WI38 (cell line): ENCODE measurements at regions not wholly inside any gene's neighbourhood (a gene's known extent, or its start where the extent isn't known, plus 50 kb on each side); places are given as distances from the start of the nearest gene placed in this dataset.

Experiments used
- H3K4me3 ChIP-seq: 2 replicates; pipeline ENCODE4 v1.5.1; 2011; ENCODE audit warnings: low read depth, mild to moderate bottlenecking, control low read depth, low read length
- TF ChIP-seq, protein P1 (sequence below): IDR thresholded peaks from 2 replicates; pipeline ENCODE4 v1.5.1; 2012; ENCODE audit warnings: low read depth, mild to moderate bottlenecking, control low read depth, low read length

DNA sequence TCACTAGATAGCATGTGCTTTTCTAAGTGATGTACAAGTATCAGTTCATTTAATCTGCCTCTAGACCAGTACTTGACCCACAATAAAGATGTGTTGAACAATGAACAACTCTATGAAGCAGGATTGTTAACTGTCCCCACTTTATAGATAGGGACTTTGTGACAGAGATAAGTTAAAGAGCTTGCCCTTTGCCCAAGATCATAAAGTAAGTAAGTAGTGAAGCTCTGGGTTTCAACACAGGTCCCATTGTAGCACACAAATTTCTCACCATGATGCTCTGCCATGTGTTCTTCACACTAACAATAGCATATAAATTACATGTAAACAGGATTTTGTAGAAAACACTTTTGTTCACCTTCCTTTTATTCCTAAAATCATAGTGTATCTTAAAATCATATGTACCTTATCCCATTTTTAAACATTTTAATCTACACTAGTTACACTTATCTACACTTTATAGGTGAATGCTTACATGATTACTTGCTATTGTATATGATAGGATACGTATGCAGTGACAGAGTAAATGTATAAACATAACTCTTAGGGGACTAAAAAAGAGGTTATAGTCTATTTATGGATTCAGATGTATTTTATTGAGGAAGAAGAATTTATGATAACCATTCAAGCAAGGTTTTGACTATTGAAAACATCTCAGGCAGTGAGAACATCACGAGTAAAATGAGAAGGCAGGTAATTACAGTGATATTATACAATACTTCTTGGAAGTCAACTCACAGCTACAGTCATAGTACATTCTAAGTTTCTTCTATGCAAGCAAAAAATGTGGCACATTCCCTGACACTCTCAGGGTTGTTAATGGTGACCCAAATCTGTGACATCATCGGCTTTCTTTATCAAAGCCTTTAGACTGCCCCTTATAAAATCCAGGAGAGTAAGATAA, 2275.1 kb downstream of the PCDH7 start:
- TF ChIP-seq, protein P1, sequence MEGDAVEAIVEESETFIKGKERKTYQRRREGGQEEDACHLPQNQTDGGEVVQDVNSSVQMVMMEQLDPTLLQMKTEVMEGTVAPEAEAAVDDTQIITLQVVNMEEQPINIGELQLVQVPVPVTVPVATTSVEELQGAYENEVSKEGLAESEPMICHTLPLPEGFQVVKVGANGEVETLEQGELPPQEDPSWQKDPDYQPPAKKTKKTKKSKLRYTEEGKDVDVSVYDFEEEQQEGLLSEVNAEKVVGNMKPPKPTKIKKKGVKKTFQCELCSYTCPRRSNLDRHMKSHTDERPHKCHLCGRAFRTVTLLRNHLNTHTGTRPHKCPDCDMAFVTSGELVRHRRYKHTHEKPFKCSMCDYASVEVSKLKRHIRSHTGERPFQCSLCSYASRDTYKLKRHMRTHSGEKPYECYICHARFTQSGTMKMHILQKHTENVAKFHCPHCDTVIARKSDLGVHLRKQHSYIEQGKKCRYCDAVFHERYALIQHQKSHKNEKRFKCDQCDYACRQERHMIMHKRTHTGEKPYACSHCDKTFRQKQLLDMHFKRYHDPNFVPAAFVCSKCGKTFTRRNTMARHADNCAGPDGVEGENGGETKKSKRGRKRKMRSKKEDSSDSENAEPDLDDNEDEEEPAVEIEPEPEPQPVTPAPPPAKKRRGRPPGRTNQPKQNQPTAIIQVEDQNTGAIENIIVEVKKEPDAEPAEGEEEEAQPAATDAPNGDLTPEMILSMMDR = no peak
- no peak overlapping the region for H3K4me3 ChIP-seq

DNA sequence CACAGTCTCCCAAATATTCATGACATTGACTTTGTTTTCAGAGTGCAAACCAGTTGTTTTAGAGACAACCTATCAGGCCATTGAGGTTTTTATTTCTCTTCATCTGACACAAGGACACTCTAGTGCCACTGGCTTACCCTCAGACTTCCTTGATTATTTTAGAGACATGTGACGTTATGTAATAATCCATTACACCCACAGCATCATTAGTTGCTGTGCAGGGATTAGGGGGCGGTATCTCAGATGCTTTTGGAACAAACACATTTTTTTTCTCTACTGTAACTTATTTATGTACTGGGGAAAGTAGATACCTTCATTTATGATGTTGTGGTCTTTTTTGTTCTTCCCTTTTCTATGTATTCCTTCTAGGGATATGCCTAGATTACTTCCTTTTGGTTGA, 2293.1 kb downstream of the PCDH7 start:
- no peak overlapping the region for H3K4me3 ChIP-seq
- TF ChIP-seq, protein P1 = no peak

DNA sequence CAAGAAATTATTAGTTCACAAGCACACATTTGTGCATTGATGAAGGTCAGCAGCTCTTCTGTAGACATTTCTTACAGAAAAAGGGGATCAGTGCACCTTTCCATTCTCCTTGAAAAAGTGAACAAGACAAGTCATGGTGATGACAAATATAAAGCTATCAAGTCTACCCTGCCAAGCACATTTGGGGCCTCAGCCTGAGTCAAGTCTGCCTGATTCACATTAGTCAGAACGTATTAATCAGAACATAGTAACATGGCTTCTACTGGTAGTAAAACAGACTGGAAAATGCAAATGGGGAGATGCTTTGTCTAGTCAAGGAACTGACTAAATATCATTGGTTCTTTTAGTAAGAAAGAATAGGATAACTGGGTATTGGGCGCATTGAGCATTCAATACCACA, 2305.1 kb downstream of the PCDH7 start:
- H3K4me3 ChIP-seq = no peak overlapping the region
- TF ChIP-seq, protein P1 = no peak

DNA sequence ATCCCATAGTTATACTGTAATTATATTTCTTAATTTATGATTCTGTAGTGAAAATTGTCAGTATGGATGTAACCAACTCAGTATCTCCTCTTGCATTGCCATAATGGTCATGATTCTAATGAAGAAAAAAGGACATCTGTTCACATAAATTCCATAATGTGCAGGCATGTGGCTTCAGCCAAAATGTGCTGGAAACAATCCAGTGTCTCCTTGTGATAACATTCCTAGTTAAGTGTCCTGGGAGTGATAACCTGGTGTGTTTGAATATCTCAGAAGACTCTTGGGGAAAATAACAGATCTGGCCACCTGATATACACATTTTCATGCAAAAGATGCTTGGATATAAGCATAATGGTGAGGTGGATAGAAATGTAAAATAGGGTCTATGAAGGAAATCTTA, 2309.8 kb downstream of the PCDH7 start:
- no peak overlapping the region for H3K4me3 ChIP-seq
- TF ChIP-seq, protein P1 = no peak

DNA sequence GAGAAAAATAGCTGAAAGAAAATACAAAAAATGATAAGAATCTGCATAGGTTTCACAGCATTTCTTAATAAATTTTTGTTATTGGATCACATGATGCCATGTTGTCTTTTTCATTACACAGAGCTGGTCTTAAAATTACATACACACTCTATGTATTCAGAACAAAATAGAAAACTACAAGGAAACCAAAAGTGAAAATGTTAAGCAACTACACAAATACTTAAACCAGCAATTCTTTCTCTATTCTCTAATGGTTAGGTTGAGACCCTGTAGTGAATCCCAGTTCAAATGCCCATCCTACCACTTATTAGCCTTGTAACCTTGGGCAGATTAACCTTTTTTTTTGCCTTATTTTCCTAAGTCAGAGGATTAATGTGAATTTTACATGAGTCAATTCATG, 2311.2 kb downstream of the PCDH7 start:
- H3K4me3 ChIP-seq = no peak overlapping the region
- TF ChIP-seq, protein P1 = no peak

DNA sequence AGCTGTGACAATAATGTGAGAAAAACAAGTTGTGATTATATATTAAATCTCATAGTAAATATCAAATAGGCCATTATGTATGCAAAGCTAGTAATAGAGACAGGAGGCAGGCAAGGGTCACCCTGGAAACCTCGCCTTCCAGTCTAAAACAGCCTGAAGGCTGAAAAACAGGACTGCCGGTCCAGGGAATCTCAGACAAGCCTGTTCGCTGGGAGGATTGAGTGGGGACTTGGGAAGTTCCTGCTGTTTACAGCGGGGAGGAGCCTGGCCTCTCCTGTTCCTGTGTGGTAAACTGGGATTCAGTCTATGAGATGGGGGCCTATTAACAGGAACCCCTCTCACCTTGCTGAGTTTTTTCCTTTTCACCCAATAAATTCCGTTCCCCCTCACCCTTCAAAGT, 2317.3 kb downstream of the PCDH7 start:
- H3K4me3 ChIP-seq = no peak overlapping the region
- TF ChIP-seq, protein P1 = no peak

DNA sequence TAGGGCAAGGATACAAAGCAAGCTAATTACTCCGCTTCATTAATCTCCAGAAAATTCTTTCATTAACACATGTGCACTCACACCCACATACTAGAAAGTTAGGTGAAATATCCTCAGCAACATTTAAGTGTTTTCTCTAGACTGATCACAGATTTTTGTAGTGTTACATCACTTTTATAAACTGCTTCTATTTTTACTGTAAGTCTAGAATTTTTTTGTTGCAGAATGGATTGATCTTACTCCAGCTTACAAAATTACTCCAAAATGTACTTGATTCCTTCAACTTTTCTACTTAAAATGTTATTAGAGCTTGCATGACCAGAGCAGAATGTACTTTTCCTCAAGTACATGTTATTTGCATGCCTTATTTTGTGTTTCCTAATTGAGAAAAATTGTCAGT, 2325.2 kb downstream of the PCDH7 start:
- TF ChIP-seq, protein P1 = no peak
- H3K4me3 ChIP-seq = no peak overlapping the region
